ENCODE measurements at regions not wholly inside any gene's neighbourhood (a gene's known extent, or its start where the extent isn't known, plus 50 kb on each side); places are given as distances from the start of the nearest gene placed in this dataset.

DNA sequence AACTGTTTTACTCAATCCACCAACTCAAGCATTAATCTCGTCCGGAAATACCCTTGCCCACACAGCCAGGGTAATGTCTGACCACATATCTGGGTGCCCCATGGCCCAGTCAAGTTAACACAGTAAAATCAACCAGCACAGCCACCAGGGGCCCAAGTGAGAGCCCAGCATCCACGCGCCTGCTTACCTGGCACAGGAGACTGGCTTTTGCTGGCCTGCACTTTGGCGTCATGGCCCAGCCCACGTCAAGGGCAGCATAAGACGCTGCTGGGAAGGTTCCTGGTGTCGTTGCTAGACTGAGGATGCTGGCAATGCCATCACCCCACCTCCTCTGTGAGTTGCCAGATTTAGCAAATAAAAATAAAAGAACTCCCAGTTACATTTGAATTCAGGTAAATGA is 53.6 kb upstream of the BCL11B start:
- no peak for DNase-seq
- TF ChIP-seq, protein P1, sequence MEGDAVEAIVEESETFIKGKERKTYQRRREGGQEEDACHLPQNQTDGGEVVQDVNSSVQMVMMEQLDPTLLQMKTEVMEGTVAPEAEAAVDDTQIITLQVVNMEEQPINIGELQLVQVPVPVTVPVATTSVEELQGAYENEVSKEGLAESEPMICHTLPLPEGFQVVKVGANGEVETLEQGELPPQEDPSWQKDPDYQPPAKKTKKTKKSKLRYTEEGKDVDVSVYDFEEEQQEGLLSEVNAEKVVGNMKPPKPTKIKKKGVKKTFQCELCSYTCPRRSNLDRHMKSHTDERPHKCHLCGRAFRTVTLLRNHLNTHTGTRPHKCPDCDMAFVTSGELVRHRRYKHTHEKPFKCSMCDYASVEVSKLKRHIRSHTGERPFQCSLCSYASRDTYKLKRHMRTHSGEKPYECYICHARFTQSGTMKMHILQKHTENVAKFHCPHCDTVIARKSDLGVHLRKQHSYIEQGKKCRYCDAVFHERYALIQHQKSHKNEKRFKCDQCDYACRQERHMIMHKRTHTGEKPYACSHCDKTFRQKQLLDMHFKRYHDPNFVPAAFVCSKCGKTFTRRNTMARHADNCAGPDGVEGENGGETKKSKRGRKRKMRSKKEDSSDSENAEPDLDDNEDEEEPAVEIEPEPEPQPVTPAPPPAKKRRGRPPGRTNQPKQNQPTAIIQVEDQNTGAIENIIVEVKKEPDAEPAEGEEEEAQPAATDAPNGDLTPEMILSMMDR (IDR thresholded peaks at IDR 0.05; ENCODE audit: low read depth, low read length): no peak
- no peaks in the 10 kb centered on the region for H3K36me3 ChIP-seq

GRCh38 chr14:99325016-99325415 is 53.0 kb upstream of the BCL11B start:
- DNase-seq: no peak
- TF ChIP-seq, protein P1 (IDR thresholded peaks at IDR 0.05; ENCODE audit: low read depth, low read length): no peak
- Histone ChIP-seq H3K27ac (no peak overlapping the region), H3K4me3 (ENCODE audit: low read depth, low read length) (no peak overlapping the region), H3K36me3 (no peaks in the 10 kb centered on the region), H3K9me3 (ENCODE audit: severe bottlenecking) (no peaks in the 10 kb centered on the region), H3K27me3 (ENCODE audit: insufficient read depth, low read depth, severe bottlenecking) (no peaks in the 10 kb centered on the region)

More for the DNA sequence above, 53.6 kb upstream of the BCL11B start:
- Histone ChIP-seq H3K9me3 (ENCODE audit: severe bottlenecking) (no peaks in the 10 kb centered on the region), H3K27me3 (ENCODE audit: insufficient read depth, low read depth, severe bottlenecking) (no peaks in the 10 kb centered on the region), H3K4me3 (ENCODE audit: low read depth, low read length) (no peak overlapping the region), H3K27ac (no peak overlapping the region)

GRCh38 chr14:99324291-99324690 is 52.3 kb upstream of the BCL11B start:
- H3K4me3 ChIP-seq (ENCODE audit: low read depth, low read length): no peak overlapping the region
- no peak overlapping the region for H3K27ac ChIP-seq
- TF ChIP-seq, protein P1 (IDR thresholded peaks at IDR 0.05; ENCODE audit: low read depth, low read length): no peak
- H3K36me3 ChIP-seq: no peaks in the 10 kb centered on the region
- DNase-seq: no peak
- no peaks in the 10 kb centered on the region for H3K9me3 ChIP-seq (ENCODE audit: severe bottlenecking)
- no peaks in the 10 kb centered on the region for H3K27me3 ChIP-seq (ENCODE audit: insufficient read depth, low read depth, severe bottlenecking)

GRCh38 chr14:99323603-99324185 is 51.7 kb upstream of the BCL11B start:
- H3K27ac ChIP-seq: no peak overlapping the region
- no peak for DNase-seq
- TF ChIP-seq, protein P1 (IDR thresholded peaks at IDR 0.05; ENCODE audit: low read depth, low read length): no peak
- no peaks in the 10 kb centered on the region for H3K36me3 ChIP-seq
- no peaks in the 10 kb centered on the region for H3K27me3 ChIP-seq (ENCODE audit: insufficient read depth, low read depth, severe bottlenecking)
- H3K4me3 ChIP-seq (ENCODE audit: low read depth, low read length): no peak overlapping the region
- H3K9me3 ChIP-seq (ENCODE audit: severe bottlenecking): no peaks in the 10 kb centered on the region

DNA sequence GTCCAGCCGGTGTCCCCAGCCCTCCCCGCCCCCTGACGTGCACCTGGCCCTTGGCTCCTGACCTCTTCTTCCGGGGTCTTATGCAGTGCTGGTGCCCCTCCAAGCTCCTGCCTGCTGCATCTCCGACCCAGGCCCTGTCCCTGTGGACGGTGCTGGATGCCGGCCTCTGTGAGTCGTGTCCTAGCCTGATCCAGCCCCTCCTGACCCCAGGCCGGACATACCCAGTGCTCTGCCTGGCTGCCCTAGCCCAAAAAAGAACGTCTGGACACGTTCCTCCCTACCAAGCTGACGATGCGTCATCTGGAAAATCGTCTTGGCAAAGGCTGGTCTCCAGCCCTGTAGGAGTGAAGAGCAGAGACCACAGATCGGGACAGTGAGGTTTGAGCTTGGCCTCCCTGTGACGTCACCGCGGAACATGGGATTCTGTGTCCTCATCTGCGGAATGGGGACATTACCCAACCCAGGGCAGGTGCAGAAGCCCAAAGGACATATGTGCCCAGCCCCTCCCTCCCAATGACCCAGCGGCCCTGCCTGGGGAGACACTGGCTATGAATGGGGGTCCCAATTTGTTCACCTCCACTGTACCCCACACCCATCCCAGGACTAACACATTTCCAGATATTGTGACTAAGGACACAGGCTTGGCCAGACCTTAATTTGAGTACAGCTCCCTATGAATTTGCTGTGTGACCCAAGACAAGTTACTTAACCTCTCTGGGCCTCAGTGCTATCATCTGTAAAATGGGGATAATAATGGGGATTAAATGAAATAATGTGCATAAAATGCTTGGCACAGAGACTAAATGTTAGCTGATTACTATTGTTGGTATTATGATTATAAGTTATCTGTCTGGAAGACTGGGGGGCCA is 51.0 kb upstream of the BCL11B start:
- no peaks in the 10 kb centered on the region for H3K27me3 ChIP-seq (ENCODE audit: insufficient read depth, low read depth, severe bottlenecking)
- H3K36me3 ChIP-seq: no peaks in the 10 kb centered on the region
- TF ChIP-seq, protein P1 (IDR thresholded peaks at IDR 0.05; ENCODE audit: low read depth, low read length): no peak
- H3K27ac ChIP-seq: no peak overlapping the region
- H3K9me3 ChIP-seq (ENCODE audit: severe bottlenecking): no peaks in the 10 kb centered on the region
- no peak overlapping the region for H3K4me3 ChIP-seq (ENCODE audit: low read depth, low read length)
- no peak for DNase-seq

All from WERI-Rb-1 (cell line).